ENCODE measurements at regions not wholly inside any gene's neighbourhood (a gene's known extent, or its start where the extent isn't known, plus 50 kb on each side); places are given as distances from the start of the nearest gene placed in this dataset.

GRCh38 chr4:58740897-58741296 is 1630.7 kb upstream of the IGFBP7 start:
- CTCF ChIA-PET = no interaction called here
- POLR2A ChIA-PET = interaction anchor here (0.6 kb wide), 1 partner anchor 12 kb away, joined by 4 read pairs; no protein-coding TSS in a partner anchor
- H3K4me1 ChIP-seq (ENCODE audit: control insufficient read depth, insufficient read depth, low read length) = no peaks in the 10 kb centered on the region
- H3K4me3 ChIP-seq (ENCODE audit: low read depth, low read length) = no peak overlapping the region
- no peak for TF ChIP-seq ZNF544 (tag by site-specific recombination; IDR thresholded peaks at IDR 0.05)
- no peak for TF ChIP-seq ZNF211 (tag by site-specific recombination; IDR thresholded peaks at IDR 0.05; ENCODE audit: low read depth)
- no peak for TF ChIP-seq KLF8 (tag by site-specific recombination; IDR thresholded peaks at IDR 0.05)
- no peaks in the 10 kb centered on the region for H3K36me3 ChIP-seq (ENCODE audit: control insufficient read depth in 2 of 2, insufficient read depth in 1 of 2, low read length in 2 of 2)
- H3K27ac ChIP-seq (ENCODE audit: extremely low read depth, low read depth, low read length) = no peak overlapping the region
- H3K9me3 ChIP-seq (ENCODE audit: control insufficient read depth, insufficient read depth, low read depth, low read length) = no peaks in the 10 kb centered on the region

- CTCF ChIA-PET = no interaction called here
- no peaks in the 10 kb centered on the region for H3K36me3 ChIP-seq (ENCODE audit: control insufficient read depth in 2 of 2, insufficient read depth in 1 of 2, low read length in 2 of 2)
- H3K9me3 ChIP-seq (ENCODE audit: control insufficient read depth, insufficient read depth, low read depth, low read length) = no peaks in the 10 kb centered on the region
- H3K27ac ChIP-seq (ENCODE audit: extremely low read depth, low read depth, low read length) = no peak overlapping the region
- TF ChIP-seq ZNF670 (tag by site-specific recombination; IDR thresholded peaks at IDR 0.05; ENCODE audit: low read depth) = no peak
- no peak for TF ChIP-seq ZNF112 (tag by site-specific recombination; IDR thresholded peaks at IDR 0.05)
- no peak for TF ChIP-seq KLF9 (tag by site-specific recombination; IDR thresholded peaks at IDR 0.05; ENCODE audit: low read depth)
- no peak for TF ChIP-seq ZNF138 (tag by site-specific recombination; IDR thresholded peaks at IDR 0.05; ENCODE audit: borderline replicate concordance)
- TF ChIP-seq SCRT2 (tag by site-specific recombination; IDR thresholded peaks at IDR 0.05) = no peak
- TF ChIP-seq ZNF10 (tag by site-specific recombination; IDR thresholded peaks at IDR 0.05) = no peak
- no peak for TF ChIP-seq ZSCAN18 (tag by site-specific recombination; IDR thresholded peaks at IDR 0.05)
- TF ChIP-seq ZBTB17 (tag by site-specific recombination; IDR thresholded peaks at IDR 0.05) = no peak
- TF ChIP-seq ZFP69B (tag by site-specific recombination; IDR thresholded peaks at IDR 0.05) = no peak
- POLR2A ChIA-PET = no interaction called here
- no peak overlapping the region for H3K4me3 ChIP-seq (ENCODE audit: low read depth, low read length)
- H3K4me1 ChIP-seq (ENCODE audit: control insufficient read depth, insufficient read depth, low read length) = no peaks in the 10 kb centered on the region
These were observed 1629.1 kb upstream of the IGFBP7 start for GRCh38 chr4:58739275-58739674.

- H3K27ac ChIP-seq (ENCODE audit: extremely low read depth, low read depth, low read length) = no peak overlapping the region
- ChIA-PET CTCF (no interaction called here), POLR2A (no interaction called here)
- no peaks in the 10 kb centered on the region for H3K36me3 ChIP-seq (ENCODE audit: control insufficient read depth in 2 of 2, insufficient read depth in 1 of 2, low read length in 2 of 2)
- no peaks in the 10 kb centered on the region for H3K9me3 ChIP-seq (ENCODE audit: control insufficient read depth, insufficient read depth, low read depth, low read length)
- H3K4me3 ChIP-seq (ENCODE audit: low read depth, low read length) = no peak overlapping the region
- H3K4me1 ChIP-seq (ENCODE audit: control insufficient read depth, insufficient read depth, low read length) = no peaks in the 10 kb centered on the region
- TF ChIP-seq ATF2 (tag by site-specific recombination; IDR thresholded peaks at IDR 0.05; ENCODE audit: low read depth) (no peak), ZNF571 (tag by site-specific recombination; IDR thresholded peaks at IDR 0.05) (no peak), ZBTB6 (tag by site-specific recombination; IDR thresholded peaks at IDR 0.05) (no peak), ZNF16 (tag by site-specific recombination; IDR thresholded peaks at IDR 0.05; ENCODE audit: low read depth) (no peak), PRDM4 (tag by site-specific recombination; IDR thresholded peaks at IDR 0.05) (no peak), ZNF670 (tag by site-specific recombination; IDR thresholded peaks at IDR 0.05; ENCODE audit: low read depth) (no peak), ZNF514 (tag by site-specific recombination; IDR thresholded peaks at IDR 0.05) (no peak), REPIN1 (tag by site-specific recombination; IDR thresholded peaks at IDR 0.05; ENCODE audit: low read depth) (no peak), ZNF513 (tag by site-specific recombination; IDR thresholded peaks at IDR 0.05) (no peak), ZNF302 (tag by site-specific recombination; IDR thresholded peaks at IDR 0.05; ENCODE audit: low read depth) (no peak)
These were observed 1628.2 kb upstream of the IGFBP7 start for GRCh38 chr4:58738375-58738774.
